Heart left ventricle (tissue), 13 donors: ENCODE measurements at regions not wholly inside any gene's neighbourhood (a gene's known extent, or its start where the extent isn't known, plus 50 kb on each side); places are given as distances from the start of the nearest gene placed in this dataset.

Experiments
- CTCF ChIP-seq, 12 donors: fragments of 200-600 bp; sonication (generic) in 4 of 12; IDR thresholded peaks; one replicate each; pipeline versions ENCODE4 v1.5.0 to v1.8.0; 2018 to 2022; ENCODE audit warnings: antibody characterized with exemption in 12 of 12, mild to moderate bottlenecking in 5 of 12
- POLR2A ChIP-seq, 2 donors: fragments of 450-650 bp; IDR thresholded peaks; one replicate each; pipeline ENCODE4 v1.6.1; 2017; ENCODE audit warnings: antibody characterized with exemption in 2 of 2, mild to moderate bottlenecking in 2 of 2, moderate library complexity in 2 of 2
- donor health status: ischemic (EF 13 %, LVEDD 7.1; RV severe dilation, severe dysfunction).
- donor health status: DM: no; HTN: yes; CAD: no.
- donor health status: DM: no; HTN: no; CAD: no.
- donor health status: ischemic (EF 25% LVEDD 6.9; RV normal size, moderate dysfunction).
- donor health status: ischemic (EF 25% LVEDD 5.7; RV mildly dilated, moderate dysfunction).
- donor health status: ischemic (EF 35%, LVEDD 5.7; RV mildly dilated, moderate dysfunction).
- donor health status: nonischemic (EF 11% LVEDD 7.7; RV severe dilation, severe dysfunction).
- donor health status: DM: yes; HTN: yes; CAD: no.
- donor health status: PGD.
- donor health status: ischemic (EF 29% LVEDD 5.4; RV normal size, mild dysfunction).
- donor health status: nonischemic (EF 23%, LVEDD 6.1; RV moderate dilation, normal function).

GRCh38 chr20:56873836-56874235 lies 244.7 kb downstream of the TFAP2C start:
- TF ChIP-seq CTCF (IDR thresholded peaks at IDR 0.05) (no peak), POLR2A (IDR thresholded peaks at IDR 0.05) (no peak)
